ENCODE measurements at regions not wholly inside any gene's neighbourhood (a gene's known extent, or its start where the extent isn't known, plus 50 kb on each side); places are given as distances from the start of the nearest gene placed in this dataset.
A peak's percentile ranks its signal among the peaks of the same experiment; 100 is the strongest.

GRCh38 chr9:19934301-19934871, 145.5 kb upstream of the SLC24A2 start:
- H3K9me3 ChIP-seq (ENCODE audit: control insufficient read depth, low read length), result no peaks in the 10 kb centered on the region
- peak; percentile 81 for DNase-seq
- peaks cover 9% of the 10 kb centered on the region for H3K27me3 ChIP-seq (ENCODE audit: control insufficient read depth, insufficient read depth, low read length, poor library complexity, severe bottlenecking)
- H3K27ac ChIP-seq (ENCODE audit: low read depth, low read length), result no peak overlapping the region
- no peaks in the 10 kb centered on the region for H3K4me1 ChIP-seq (ENCODE audit: control insufficient read depth, insufficient read depth, low read length)
- no peak overlapping the region for H3K4me3 ChIP-seq (ENCODE audit: low read length)
- Mint-ChIP-seq H3K27ac (no peak overlapping the region), H3K4me1 (peaks cover 10% of the 10 kb centered on the region), H3K27me3 (ENCODE audit: insufficient read depth) (peaks cover 38% of the 10 kb centered on the region), H3K9me3 (no peaks in the 10 kb centered on the region), H3K4me3 (peak overlapping the region; percentile 59), H3K36me3 (ENCODE audit: low read depth) (no peaks in the 10 kb centered on the region)
- TF ChIP-seq, protein P1, sequence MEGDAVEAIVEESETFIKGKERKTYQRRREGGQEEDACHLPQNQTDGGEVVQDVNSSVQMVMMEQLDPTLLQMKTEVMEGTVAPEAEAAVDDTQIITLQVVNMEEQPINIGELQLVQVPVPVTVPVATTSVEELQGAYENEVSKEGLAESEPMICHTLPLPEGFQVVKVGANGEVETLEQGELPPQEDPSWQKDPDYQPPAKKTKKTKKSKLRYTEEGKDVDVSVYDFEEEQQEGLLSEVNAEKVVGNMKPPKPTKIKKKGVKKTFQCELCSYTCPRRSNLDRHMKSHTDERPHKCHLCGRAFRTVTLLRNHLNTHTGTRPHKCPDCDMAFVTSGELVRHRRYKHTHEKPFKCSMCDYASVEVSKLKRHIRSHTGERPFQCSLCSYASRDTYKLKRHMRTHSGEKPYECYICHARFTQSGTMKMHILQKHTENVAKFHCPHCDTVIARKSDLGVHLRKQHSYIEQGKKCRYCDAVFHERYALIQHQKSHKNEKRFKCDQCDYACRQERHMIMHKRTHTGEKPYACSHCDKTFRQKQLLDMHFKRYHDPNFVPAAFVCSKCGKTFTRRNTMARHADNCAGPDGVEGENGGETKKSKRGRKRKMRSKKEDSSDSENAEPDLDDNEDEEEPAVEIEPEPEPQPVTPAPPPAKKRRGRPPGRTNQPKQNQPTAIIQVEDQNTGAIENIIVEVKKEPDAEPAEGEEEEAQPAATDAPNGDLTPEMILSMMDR (conservative IDR thresholded peaks at IDR 0.05), result peak; percentile 24
- 47 to 75% methylated on average over 11 to 41 of the region's 41 CpGs for WGBS, 2 experiments (ENCODE audit: insufficient coverage in 1 of 2, insufficient read length in 1 of 2)
- no peak overlapping the region for H3K9ac ChIP-seq (ENCODE audit: extremely low read depth, low read length, poor library complexity, severe bottlenecking)
- H3K36me3 ChIP-seq (ENCODE audit: control insufficient read depth, insufficient read depth, low read length), result no peaks in the 10 kb centered on the region

- no peaks in the 10 kb centered on the region for H3K36me3 Mint-ChIP-seq (ENCODE audit: low read depth)
- Histone ChIP-seq H3K36me3 (ENCODE audit: control insufficient read depth, insufficient read depth, low read length) (no peaks in the 10 kb centered on the region), H3K27ac (ENCODE audit: low read depth, low read length) (no peak overlapping the region), H3K9ac (ENCODE audit: extremely low read depth, low read length, poor library complexity, severe bottlenecking) (no peak overlapping the region), H3K9me3 (ENCODE audit: control insufficient read depth, low read length) (no peaks in the 10 kb centered on the region), H3K4me1 (ENCODE audit: control insufficient read depth, insufficient read depth, low read length) (peaks cover 3% of the 10 kb centered on the region), H3K27me3 (ENCODE audit: control insufficient read depth, insufficient read depth, low read length, poor library complexity, severe bottlenecking) (peaks cover 9% of the 10 kb centered on the region), H3K4me3 (ENCODE audit: low read length) (no peak overlapping the region)
- TF ChIP-seq, protein P1 (conservative IDR thresholded peaks at IDR 0.05), result no peak
- DNase-seq, result no peak
- H3K4me3 Mint-ChIP-seq, result no peak overlapping the region
- peaks cover 23% of the 10 kb centered on the region for H3K4me1 Mint-ChIP-seq
- no peak overlapping the region for H3K27ac Mint-ChIP-seq
- no peaks in the 10 kb centered on the region for H3K9me3 Mint-ChIP-seq
- H3K27me3 Mint-ChIP-seq (ENCODE audit: insufficient read depth), result peaks cover 48% of the 10 kb centered on the region
Observed at GRCh38 chr9:19931098-19931890, 142.5 kb upstream of the SLC24A2 start.

DNA sequence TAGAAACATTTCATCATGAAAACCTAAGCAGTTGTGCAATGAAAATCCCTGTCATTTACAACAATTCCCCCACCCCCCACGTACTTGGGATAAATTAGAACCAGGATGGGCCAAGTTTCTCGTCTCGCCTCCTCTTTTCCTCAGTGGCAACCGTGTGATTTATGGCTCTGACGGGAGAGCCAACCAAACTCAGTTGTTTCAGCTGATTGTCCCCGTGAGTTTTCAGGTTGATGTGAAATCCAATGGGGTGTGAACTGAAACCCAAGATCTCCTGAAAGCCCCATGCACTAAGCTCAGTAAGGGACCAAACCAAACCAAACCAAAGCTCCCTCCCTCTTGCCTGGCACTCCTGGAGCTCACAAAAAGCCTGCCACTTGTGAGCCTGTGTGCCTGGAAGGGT, 138.7 kb upstream of the SLC24A2 start:
- Histone ChIP-seq H3K9me3 (ENCODE audit: control insufficient read depth, low read length) (no peaks in the 10 kb centered on the region), H3K36me3 (ENCODE audit: control insufficient read depth, insufficient read depth, low read length) (no peaks in the 10 kb centered on the region), H3K4me3 (ENCODE audit: low read length) (no peak overlapping the region), H3K9ac (ENCODE audit: extremely low read depth, low read length, poor library complexity, severe bottlenecking) (no peak overlapping the region), H3K27me3 (ENCODE audit: control insufficient read depth, insufficient read depth, low read length, poor library complexity, severe bottlenecking) (peaks cover 20% of the 10 kb centered on the region), H3K4me1 (ENCODE audit: control insufficient read depth, insufficient read depth, low read length) (peaks cover 3% of the 10 kb centered on the region), H3K27ac (ENCODE audit: low read depth, low read length) (no peak overlapping the region)
- peaks cover 44% of the 10 kb centered on the region for H3K27me3 Mint-ChIP-seq (ENCODE audit: insufficient read depth)
- H3K4me1 Mint-ChIP-seq, result peaks cover 15% of the 10 kb centered on the region
- no peaks in the 10 kb centered on the region for H3K9me3 Mint-ChIP-seq
- no peak for DNase-seq
- WGBS, 2 experiments (ENCODE audit: insufficient coverage in 1 of 2, insufficient read length in 1 of 2), result 89 to 94% methylated on average over 3 to 6 of the region's 6 CpGs
- H3K27ac Mint-ChIP-seq, result no peak overlapping the region
- no peaks in the 10 kb centered on the region for H3K36me3 Mint-ChIP-seq (ENCODE audit: low read depth)
- no peak overlapping the region for H3K4me3 Mint-ChIP-seq
- TF ChIP-seq, protein P1 (conservative IDR thresholded peaks at IDR 0.05), result no peak

Measured in endodermal cell (in vitro differentiated cells).